GM12892 (cell line): ENCODE measurements at regions not wholly inside any gene's neighbourhood (a gene's known extent, or its start where the extent isn't known, plus 50 kb on each side); places are given as distances from the start of the nearest gene placed in this dataset.

ENCODE experiments used
- POLR2A ChIP-seq: IDR thresholded peaks from 2 replicates; pipeline ENCODE4 v1.6.1; 2011; ENCODE audit warnings: low read depth, low read length, control low read depth
- TAF1 ChIP-seq: IDR thresholded peaks from 2 replicates; pipeline ENCODE4 v1.6.1; 2011; ENCODE audit warnings: low read depth, mild to moderate bottlenecking, control low read depth, low read length, borderline replicate concordance

GRCh38 chr3:124202754-124203153 is 210.8 kb upstream of the ROPN1 start:
- TF ChIP-seq POLR2A, result no peak
- no peak for TF ChIP-seq TAF1
